Amygdala (tissue), 56 donors: ENCODE measurements at regions not wholly inside any gene's neighbourhood (a gene's known extent, or its start where the extent isn't known, plus 50 kb on each side); places are given as distances from the start of the nearest gene placed in this dataset.
A peak's percentile ranks its signal among the peaks of the same experiment; 100 is the strongest.

Experiments used
- DNase-seq, 56 donors: peaks; one replicate each; lab custom pipeline; 2025; lab: John Stamatoyannopoulos, UW

DNA sequence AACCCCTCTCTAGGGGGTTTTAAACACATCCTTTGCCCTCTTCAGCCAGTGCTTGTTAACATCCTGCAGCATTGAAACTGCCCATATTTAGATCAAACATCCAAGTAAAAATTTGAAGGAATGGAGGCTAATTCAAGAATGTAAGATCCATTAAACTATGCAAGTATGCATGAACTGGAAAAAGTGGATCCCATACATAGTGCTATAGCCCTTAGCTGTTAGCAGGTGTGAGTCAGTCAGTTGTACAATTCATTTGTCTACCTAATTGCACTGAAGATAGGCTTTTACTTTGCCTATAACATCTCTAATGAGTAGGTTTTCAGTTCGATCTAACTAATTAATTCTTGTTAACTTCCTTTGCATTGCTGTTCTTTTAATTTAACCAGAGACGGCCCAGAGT, 270.9 kb downstream of the LMO4 start:
- no peak for DNase-seq

DNA sequence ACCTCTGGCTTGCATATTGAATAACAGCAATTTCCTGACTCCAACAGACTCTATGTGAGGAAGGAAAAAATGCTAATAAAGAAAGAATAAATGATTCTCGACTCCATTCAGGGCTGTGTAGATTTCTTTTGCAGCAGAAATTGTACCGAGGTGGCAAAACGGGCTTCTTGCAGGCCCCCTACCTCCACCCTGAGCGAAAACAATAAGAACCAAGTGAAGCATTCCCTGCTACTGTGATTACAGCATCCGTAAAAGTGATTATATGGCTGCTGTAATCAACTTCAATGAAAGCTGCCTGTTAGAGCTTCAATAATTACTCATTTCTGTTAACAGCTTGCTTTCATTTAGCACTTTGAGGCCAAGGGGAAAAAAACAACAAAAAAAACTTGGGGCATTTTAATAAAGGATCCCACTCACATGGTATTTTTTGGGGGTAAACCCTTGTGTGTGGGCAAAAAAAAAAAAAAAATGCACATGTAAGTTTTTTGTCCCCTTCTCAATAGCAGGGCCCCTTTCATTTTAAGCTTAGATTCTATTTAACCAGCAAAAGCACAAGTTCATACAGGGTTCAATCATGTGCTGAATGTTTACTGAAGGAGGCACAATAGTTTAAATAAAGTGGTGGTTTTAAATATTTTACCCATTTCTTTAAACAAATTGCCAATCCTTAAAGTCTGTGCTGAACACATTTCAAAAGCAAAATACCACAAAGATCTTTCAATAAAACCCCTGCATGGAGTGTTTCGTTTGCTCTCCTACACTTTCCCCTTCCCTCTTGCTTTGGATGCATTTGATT, 271.6 kb downstream of the LMO4 start:
- DNase-seq, result no peak

DNA sequence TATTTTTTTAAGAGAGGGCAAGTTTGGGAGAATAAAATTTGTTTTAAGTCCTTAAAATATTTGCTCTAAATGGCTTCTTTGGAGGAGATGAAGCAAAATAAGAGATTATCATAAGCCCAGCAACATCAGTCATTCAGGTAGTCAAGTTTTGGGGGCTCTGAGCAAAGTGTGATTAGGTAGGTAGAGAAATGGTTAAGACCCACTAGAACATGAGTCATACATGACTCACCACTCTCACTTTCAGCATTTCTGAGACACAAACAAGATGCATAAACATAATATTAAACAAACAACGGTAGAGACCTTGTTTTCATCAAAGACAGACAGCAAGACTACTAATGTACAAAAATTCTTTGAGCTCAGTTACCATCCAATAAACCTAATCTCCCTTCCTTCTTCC, 272.2 kb downstream of the LMO4 start:
- DNase-seq, result no peak

DNA sequence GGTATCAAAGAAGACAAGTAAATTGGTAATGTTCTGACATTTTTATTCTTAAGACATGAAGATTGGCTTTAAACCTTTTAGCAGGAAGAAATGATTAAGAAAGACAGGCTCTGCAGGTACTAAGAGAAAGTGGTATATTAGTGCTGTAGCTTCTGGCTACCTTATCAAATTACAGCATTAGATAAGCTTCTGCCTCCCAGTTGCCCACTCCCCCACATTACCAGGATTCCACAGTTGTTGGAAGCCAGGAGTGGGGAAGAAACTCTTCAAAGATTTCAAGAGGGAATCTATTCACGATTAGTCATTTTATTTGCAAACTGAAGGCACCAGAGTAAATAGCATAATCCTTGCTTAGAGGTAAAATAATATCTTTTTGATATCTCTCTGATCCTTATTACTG, 274.9 kb downstream of the LMO4 start:
- DNase-seq, result no peak

DNA sequence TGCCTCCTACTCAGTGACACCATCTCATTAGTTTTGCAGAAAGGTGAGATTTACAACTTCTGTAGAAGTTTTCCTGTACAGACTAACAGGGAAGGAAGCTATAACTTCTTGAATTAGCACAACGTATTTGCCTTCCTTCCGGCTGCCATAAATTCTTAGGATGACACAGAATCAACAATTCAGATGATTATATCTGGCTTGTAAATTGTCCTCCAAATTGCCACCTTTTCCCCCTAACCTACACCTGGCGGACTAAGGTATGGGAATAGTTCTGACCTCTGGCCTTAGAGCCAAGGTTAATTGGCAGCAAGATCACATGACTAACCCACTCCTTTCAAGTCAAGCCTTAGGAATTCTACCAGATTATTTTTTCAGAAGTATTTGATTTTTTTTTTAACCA, 284.3 kb downstream of the LMO4 start:
- no peak for DNase-seq

DNA sequence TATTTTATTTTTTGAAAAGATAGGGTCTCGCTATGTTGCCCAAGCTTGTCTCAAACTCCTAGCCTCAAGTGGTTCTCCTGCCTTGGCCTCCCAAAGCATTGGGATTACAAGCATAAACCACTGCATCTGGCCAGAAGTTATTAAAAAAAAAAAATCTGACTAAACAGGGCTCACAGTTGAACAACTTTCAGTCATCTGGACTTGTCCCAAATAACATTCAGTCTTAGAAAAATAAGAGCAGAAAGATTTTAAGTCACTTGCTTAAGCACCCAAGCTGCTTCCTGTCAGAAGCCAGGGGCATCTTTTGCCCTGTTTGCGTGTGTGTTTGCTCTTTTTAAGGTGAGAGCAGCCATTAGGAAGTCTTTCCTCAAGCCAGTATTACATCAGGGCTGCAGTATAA, 286.8 kb downstream of the LMO4 start:
- DNase-seq, result no peak

DNA sequence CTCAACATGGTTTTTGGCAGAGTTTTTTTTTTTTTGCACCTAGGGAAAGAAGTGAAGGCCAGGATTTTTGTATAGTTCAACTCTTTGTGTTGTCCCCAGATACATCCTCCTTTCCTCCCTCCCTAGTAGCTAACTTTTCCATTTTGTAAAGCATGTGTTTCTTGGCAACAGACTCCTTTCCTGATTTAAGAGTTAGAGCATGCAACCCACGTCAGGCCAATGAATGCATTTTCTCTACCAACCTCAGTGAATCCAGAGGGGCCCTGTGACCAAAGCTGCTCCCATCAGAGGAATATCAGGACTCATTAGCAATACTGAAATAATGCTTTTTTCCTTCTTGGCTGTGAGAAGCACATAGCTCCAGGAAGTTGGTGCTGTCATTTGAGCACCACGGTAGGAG, 287.2 kb downstream of the LMO4 start:
- DNase-seq, result no peak

DNA sequence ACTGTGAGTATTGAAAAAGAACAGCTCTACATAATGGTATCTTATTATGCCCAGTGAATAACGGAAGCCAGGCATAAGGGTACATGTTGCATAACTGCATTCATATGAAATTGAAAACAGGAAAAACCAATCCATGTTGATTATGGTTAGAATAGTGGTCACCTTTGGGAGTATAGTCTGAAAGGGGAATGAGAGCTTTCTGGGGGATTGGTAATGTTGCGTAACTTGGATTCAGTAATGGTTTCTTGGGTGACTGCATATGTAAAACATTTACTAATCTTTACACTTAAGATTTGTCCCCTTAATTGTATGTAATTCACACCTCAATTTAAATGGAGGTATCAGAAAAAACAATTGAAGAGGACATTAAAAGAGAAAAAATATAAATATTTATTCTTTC, 292.1 kb downstream of the LMO4 start:
- DNase-seq, result no peak

DNA sequence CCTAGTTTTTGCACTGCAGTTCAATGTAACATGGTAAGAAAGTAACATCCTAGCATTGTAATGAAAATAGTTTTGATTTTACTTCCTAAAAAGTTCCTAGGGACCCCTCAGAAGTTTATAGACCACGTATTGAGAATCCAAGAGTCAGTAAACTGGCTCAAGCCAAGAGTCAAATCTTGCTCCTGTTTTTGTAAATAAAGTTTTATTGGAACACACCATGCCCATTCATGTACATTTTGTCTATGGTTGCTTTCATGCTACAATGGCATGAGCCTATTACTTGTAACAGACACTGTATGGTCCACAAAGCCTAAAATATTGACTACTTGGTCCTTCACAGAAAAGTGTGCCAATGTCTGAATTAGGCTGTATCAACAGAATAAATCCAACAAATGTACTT, 301.0 kb downstream of the LMO4 start:
- no peak for DNase-seq

DNA sequence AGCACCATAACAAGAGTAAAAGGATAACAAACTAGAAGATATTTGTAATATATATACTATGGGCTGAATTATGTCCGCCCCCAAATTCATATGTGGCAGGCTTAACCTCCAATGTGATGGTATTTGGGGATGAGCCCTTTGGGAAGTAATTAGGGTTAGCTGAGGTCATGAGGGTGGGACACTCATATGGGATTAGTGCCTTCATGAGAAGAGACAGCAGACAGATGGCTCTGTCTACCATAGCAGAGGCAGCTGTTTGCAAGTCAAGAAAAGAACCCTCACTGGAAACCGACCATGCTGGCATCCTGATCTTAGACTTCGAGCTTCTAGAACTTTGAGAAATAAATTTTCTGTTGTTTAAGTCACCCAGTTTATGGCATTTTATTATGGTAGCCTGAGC, 303.6 kb downstream of the LMO4 start:
- DNase-seq, result no peak

DNA sequence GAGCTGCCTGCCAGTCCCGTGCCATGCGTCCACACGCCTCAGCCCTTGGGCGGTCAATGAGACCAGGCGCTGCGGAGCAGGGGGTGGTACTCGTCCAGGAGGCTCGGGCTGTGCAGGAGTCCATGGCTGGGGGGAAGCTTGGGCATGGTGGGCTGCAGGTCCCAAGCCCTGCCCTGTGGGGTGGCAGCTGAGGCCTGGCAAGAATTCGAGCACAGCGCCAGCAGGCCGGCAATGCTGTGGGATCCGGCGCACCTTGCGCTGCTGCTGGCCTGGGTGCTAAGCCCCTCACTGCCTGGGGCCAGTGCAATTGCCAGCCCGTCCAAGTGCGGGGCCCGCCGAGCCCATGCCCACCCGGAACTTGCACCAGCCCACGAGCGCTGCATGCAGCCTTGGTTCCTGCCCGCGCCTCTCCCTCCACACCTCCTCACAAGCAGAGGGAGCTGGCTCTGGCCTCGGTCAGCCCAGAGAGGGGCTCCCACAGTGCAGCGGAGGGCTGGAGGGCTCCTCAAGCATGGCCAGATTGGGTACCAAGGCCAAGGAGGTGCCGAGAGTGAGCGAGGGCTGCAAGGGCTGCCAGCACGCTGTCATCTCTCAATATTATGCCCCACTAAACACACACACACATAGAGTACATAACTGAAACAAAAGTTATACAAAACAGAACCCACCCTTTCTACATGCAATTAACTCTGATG, 307.7 kb downstream of the LMO4 start:
- DNase-seq, result no peak

DNA sequence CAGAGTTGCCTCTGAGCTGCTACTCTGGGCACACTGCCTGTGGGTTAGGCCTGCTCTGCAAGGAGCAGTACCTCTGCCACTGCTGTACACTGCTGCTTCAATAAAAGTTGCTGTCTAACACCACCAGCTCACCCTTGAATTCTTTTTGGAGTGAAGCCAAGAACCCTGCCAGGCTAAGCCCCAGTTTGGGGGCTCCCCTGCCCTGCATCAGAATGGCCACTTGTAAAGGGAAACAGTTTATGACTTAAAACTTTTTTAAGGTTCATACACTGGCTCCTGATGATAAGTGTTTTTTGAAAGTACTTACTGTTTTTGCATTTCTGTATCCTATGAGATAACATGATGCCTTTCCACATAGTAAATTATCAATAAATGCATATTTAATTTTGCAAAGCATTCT, 310.0 kb downstream of the LMO4 start:
- DNase-seq, result no peak

DNA sequence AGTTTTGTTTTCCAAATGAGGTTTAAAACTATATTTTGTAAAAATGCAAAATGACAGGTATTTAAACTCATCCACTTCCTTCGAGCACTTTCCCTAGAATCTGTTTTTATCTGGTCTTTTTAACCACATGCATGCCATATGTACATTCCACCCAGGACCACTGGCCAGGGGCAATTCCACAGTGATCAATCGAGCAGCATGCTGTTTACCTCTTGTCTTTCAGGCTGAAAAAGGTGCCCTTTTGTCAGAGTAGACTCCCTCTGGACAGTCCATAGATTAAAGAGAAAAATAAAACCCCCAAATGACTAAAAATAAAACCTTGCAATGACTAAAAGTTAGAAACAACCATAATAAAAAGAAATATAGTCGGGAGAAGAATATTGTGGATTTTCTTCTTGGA, 313.3 kb downstream of the LMO4 start:
- no peak for DNase-seq

DNA sequence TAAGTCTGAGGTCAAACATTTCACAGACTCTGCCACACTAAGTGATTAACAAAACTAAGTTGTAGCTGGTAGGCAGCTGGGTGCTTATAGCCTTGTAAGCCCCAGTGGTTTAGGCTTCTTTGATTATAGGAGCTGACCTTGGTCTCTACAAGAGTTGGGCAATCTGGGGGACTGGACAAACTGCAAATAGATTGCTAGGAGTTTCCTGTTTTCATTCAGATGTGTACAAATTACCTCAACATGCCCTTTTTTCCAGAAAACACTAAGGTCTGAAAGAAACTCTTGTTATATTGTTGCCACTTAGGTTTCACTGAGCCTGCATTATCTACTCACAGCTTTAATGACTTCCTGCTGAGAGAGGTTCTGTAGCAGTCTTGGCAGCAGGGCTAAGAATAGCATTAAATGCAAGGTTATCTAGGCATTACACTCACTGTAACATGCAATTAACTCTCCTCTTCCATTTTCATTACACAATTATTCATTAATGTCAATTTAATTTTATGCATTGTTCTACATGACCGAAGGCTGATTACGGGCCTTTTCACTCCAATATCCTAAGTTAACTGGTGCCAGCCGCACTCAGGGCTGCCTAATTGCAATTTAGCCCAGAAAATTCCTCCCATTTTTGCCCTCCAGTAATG, 314.0 kb downstream of the LMO4 start:
- DNase-seq, result no peak

DNA sequence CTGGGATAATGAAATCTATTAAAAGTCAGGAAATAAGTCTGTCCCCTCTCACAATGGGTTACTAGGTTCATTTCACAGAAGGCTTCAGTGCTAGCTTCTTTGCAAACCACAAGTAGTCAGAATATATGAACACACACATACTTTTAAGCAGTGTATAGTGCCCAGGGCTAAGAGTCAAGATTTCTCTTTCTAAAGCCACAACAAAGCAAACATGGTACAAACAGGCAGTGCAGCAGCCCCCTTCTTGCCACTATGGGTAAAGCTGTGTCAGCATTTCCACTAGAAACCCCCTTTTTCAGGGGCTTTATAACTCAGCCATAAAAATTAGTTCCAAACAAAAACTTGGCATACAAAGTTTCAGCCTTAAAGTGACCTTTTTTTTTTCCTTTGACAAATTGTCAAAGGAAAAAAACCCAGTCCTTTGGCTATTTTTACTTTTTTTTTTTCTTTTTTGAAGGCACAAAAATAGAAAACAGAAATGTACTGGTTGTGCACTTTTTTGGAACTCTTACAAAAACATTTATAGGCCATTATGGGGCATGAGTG, 315.4 kb downstream of the LMO4 start:
- DNase-seq, result no peak

DNA sequence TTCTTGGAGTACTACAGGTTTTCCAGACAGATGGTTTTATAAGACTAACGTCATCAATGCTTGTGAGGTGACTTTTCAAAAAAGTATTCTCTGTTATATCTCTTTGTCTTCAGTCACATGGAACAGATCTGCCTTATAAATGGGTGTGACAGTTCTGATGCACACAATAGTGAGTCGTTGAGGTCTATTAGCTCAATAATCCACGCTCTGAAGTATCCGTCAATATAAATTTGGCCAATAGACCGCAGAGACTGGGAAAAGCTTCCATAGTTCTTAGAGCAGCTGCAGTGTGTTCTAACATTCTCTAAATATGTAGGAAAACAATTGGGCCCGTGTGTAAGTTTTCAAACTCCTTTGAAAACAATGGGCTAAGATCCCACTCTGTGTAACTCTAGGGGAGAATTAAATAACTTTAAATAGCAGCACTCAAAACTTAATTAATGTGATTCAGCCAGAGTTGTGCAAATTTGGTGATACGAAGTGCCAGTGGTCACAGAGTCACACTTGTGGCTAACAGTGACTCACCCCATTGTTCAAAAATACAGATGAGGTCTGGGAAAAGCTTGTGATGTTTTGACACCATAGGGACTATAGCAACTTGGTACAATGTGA, 316.0 kb downstream of the LMO4 start:
- DNase-seq, result peak in 1 of 56 donors; percentile 3

DNA sequence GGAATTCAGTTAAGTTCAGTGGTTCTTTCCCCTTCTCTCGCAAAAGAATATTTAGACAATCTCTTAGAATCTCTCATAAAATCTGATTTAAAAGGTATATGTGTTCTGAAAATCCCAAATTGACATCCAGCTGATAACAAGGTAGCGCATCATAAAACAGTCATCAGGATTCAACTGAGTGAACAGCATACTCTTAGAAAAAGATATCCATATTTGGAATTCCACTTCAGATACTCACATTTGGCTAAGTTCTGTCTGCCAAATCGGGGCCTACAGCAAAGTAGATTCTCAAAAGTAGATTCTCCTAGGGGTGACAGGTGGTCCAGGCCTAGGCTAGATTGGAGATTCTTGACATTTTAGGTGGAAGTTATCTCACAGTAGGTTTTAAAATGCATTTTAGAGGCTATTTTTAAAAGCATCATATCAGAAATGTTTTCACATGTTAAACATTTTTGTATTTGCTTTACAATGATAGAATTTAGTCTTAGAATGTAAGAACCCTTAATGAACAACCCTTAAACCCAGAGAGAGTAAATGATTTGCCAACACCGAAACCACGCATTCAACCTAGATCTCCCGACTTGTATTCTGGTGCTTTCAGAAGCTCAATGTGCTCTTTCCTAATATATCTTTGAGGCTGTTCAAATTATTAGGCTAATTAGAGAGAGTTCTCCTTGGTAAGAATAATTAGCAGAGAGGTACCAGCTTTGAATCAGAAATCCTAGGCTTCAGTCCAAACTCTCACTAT, 318.9 kb downstream of the LMO4 start:
- no peak for DNase-seq

DNA sequence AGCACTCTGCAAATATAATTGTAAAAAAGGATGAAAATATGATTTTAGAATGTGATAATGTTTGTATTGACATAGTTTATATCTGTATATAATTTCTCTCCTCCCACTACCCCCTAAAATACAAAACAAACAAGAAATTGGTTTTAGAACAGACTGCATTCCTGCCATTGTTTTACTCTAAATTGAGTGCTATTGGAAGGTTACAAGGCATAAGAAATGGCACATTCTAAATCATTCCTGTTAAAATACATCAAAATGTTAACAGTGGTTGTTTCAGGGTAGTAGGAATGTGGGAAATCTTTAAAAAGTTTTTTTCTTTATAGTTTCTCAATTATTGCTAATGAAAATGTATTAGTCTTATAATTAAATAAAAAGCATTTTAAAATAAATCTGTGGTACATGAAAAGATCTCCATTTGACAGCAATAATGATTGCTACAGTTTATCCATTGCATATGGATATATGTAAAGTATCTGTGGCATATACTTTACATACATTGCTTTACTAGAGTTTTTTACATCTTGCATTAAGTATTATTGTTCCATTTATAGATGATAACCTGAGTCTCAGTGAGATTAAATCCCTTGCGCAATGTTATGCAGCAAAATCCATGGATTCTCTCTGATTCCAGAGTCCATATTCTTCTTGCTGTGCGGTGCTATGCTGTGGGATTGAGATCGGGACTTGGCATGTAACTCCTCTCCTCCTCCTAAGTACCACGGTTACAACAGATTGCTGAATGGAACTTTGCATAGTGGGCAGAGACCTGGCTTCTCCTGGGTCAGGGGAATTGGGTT, 319.8 kb downstream of the LMO4 start:
- DNase-seq, result no peak

DNA sequence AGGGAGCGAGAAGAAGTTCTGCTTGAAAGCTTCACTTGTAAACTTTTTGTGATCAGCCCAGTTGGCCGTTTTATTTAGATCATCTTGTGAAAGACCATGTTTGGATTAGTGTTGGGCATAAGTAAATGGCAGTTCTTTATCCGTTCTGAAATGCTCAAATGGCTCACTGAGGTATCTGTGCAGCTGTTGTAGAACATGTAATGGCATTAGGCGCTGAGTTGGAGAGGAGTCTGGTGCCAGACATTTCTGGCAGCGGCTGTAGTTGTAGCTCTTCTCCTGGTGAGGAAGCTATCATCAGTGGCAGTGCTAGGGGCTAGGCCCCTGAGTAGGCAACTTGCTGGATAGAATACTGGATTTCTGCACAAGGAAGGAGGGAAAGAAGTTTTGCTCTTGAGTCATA, 321.6 kb downstream of the LMO4 start:
- DNase-seq, result no peak

DNA sequence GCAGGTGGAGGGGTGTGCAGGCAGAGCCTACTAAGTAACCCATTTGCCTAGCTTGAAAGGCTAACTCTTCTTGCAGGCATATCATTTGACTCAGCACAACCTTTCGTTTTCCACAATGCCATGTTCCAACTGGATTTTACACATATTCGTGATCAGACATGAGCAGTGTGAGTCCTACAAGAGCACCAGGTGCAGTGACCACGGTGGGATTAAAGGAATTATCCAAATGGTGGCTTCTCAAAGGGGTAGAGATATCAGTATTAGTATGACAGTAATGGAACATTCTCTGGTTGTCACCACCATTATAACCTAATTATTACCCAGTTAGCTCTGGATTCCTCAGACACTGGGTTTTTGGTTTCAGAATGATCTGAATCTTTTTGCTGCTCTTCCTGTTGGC, 323.5 kb downstream of the LMO4 start:
- DNase-seq, result no peak
